ENCODE measurements at regions not wholly inside any gene's neighbourhood (a gene's known extent, or its start where the extent isn't known, plus 50 kb on each side); places are given as distances from the start of the nearest gene placed in this dataset.

DNA sequence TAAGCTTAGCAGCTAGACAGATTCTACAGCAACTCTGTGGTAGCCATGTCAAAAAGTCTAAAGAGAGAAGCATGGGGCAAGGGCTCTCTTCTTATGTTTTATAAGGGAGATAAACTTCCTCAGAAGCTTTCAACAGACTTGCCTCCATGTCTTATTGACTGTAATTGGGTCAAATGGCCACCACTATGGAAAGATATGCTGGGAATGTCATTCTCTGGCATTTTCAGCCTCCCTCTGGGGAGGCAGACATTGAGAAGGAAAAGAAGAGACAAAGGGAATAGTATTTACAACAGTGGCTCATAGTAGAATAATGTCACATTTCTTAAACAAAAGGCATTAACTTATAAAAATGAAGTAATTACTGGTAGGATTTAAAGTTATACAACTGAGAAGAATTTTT, 1964.5 kb upstream of the PIK3C3 start:
- intact Hi-C loops (cut with micrococcal nuclease; ENCODE audit: unreplicated experiment) (no loop called here), in situ Hi-C loops (cut with MboI) (no loop called here)
- Histone ChIP-seq H4K20me1 (ENCODE audit: control insufficient read depth, insufficient read depth) (no peaks in the 10 kb centered on the region), H3K36me3 (ENCODE audit: control insufficient read depth in 2 of 2, insufficient read depth in 2 of 2, low read length in 1 of 2) (no peaks in the 10 kb centered on the region), H2AFZ (ENCODE audit: control insufficient read depth, low read depth, low read length) (no peak overlapping the region), H3K27me3 (replicated peaks in 1 of 2; ENCODE audit: control insufficient read depth in 2 of 2, insufficient read depth in 2 of 2, low read length in 1 of 2) (no peaks in the 10 kb centered on the region), H3K4me3 (no peak overlapping the region), H3K9ac (ENCODE audit: control insufficient read depth, insufficient read depth, low read length) (no peak overlapping the region), H3K9me3 (replicated peaks; ENCODE audit: control insufficient read depth, insufficient read depth, low read length) (no peaks in the 10 kb centered on the region), H3K4me2 (ENCODE audit: control insufficient read depth, insufficient read depth) (no peak overlapping the region), H3K79me2 (ENCODE audit: control insufficient read depth, insufficient read depth, low read length) (no peaks in the 10 kb centered on the region), H3K4me1 (ENCODE audit: control insufficient read depth, insufficient read depth, low read length) (no peaks in the 10 kb centered on the region), H3K27ac (ENCODE audit: control insufficient read depth, insufficient read depth) (no peak overlapping the region)
- no peak for ATAC-seq
- BruUV-seq (replicated peaks): no TSS peak
- ChIA-PET POLR2A (no interaction called here), CTCF (interaction anchor here (1.2 kb wide), 1 partner anchor 11 kb away, joined by 3 read pairs; no protein-coding TSS in a partner anchor), SMC1A (ENCODE audit: uncharacterized antibody, unreplicated experiment) (interaction anchor here (1.4 kb wide), 1 partner anchor 21 kb away, joined by 3 read pairs; no protein-coding TSS in a partner anchor), RAD21 (ENCODE audit: unreplicated experiment) (no interaction called here)
- no peak for TF ChIP-seq SUPT20H (IDR thresholded peaks at IDR 0.05; ENCODE audit: borderline replicate concordance, control insufficient read depth, low read depth, low read length)
- TF ChIP-seq WRNIP1 (IDR thresholded peaks at IDR 0.05; ENCODE audit: borderline replicate concordance, low read depth, low read length): no peak
- no peak for TF ChIP-seq RELA (IDR thresholded peaks at IDR 0.05; ENCODE audit: borderline replicate concordance, partially characterized antibody)
- no peak for TF ChIP-seq MTA2 (IDR thresholded peaks at IDR 0.05; ENCODE audit: low read depth)
- no peak for TF ChIP-seq SMC3 (IDR thresholded peaks at IDR 0.05; ENCODE audit: borderline replicate concordance, low read length)
- no peak for TF ChIP-seq FOXK2 (IDR thresholded peaks at IDR 0.05)
- no peak for TF ChIP-seq NR2F1 (conservative IDR thresholded peaks at IDR 0.05)
- TF ChIP-seq SMAD1 (IDR thresholded peaks at IDR 0.05; ENCODE audit: low read depth, partially characterized antibody): no peak
- no peak for TF ChIP-seq SMAD5 (IDR thresholded peaks at IDR 0.05; ENCODE audit: low read depth)
- TF ChIP-seq GATAD2B (conservative IDR thresholded peaks at IDR 0.05; ENCODE audit: low read depth): no peak
- TF ChIP-seq ZNF274 (IDR thresholded peaks at IDR 0.05; ENCODE audit: insufficient read depth, insufficient read length): no peak
- TF ChIP-seq NBN (IDR thresholded peaks at IDR 0.05): no peak
- TF ChIP-seq CBFB (IDR thresholded peaks at IDR 0.05; ENCODE audit: low read depth): no peak
- no peak for DNase-seq (ENCODE audit: low read depth, low spot score)
- FAIRE-seq: no peak

Data from GM12878 (cell line).